ENCODE measurements at regions not wholly inside any gene's neighbourhood (a gene's known extent, or its start where the extent isn't known, plus 50 kb on each side); places are given as distances from the start of the nearest gene placed in this dataset.
"Not testable (repeated sequence)": the region's sequence is repeated elsewhere in the genome, so short reads cannot be mapped to it uniquely, and the experiment has no call there.

- DNase-seq; H3K36me3 Mint-ChIP-seq; H3K27me3 Mint-ChIP-seq; POLR2A ChIA-PET; H3K9me3 Mint-ChIP-seq; CTCF ChIA-PET; H3K4me1 Mint-ChIP-seq (ENCODE audit: low read depth); H3K4me3 Mint-ChIP-seq; intact Hi-C loops (cut with micrococcal nuclease); H3K27ac Mint-ChIP-seq: not testable (repeated sequence)
Measured at GRCh38 chr9:138217284-138217850, 339.8 kb downstream of the CACNA1B start.

DNA sequence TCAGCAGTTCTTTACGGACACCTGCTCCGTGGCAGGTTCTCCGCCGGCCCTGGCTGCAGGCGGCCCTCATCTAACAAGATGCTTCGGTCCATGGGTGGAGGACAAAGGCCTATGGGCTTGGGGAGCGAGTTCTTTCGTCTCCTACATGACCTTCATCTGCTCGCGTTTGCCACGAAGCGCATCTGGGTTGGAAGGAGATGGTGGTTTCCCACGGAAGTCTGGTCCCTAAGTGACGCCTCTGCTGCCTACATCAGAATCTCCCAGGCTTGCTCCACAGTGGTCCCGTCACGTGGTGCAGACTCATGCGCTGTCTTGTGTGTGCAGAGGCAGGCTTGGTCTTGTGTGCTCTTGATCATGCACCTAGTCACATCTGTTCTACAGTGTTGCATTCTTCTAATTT, 341.7 kb downstream of the CACNA1B start:
- DNase-seq; H3K9me3 Mint-ChIP-seq; intact Hi-C loops (cut with micrococcal nuclease); H3K27me3 Mint-ChIP-seq; H3K36me3 Mint-ChIP-seq; CTCF ChIA-PET; POLR2A ChIA-PET; H3K4me1 Mint-ChIP-seq (ENCODE audit: low read depth); H3K27ac Mint-ChIP-seq; H3K4me3 Mint-ChIP-seq: not testable (repeated sequence)

DNA sequence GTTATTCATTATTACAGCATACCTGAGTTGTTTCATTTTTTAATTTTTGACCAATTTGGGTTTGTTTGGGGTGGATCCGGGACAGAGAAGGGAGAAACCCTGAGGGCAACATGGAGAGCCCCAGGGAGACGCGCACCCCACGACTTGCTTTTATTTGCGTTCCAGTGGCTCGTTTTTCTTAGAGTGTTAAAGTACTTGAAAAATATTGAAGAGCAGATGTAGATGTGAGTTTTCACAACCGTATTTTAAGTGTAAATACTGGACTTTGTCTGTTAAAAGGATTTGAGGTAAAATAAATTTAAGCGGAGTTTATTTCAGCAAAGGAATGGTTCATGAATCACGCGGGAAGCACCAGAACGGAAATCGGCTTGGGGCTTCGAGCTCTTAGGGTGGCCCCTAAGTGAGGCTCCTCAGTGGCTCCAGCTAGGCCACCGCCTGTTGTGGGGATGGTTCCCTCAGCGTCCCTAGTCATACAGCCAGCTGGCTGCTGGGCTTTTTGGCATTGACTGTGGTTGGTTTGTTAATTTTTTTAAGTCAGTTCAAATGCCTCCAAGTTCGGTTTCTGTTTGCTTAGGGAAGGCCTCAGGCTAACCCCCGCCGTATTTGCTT, 344.0 kb downstream of the CACNA1B start:
- H3K27ac Mint-ChIP-seq; H3K4me1 Mint-ChIP-seq (ENCODE audit: low read depth); H3K4me3 Mint-ChIP-seq; POLR2A ChIA-PET; DNase-seq; CTCF ChIA-PET; intact Hi-C loops (cut with micrococcal nuclease); H3K9me3 Mint-ChIP-seq; H3K27me3 Mint-ChIP-seq; H3K36me3 Mint-ChIP-seq: not testable (repeated sequence)

GRCh38 chr9:138237099-138237498, 359.5 kb downstream of the CACNA1B start:
- intact Hi-C loops (cut with micrococcal nuclease); H3K9me3 Mint-ChIP-seq; DNase-seq; H3K27ac Mint-ChIP-seq; H3K4me3 Mint-ChIP-seq; H3K4me1 Mint-ChIP-seq (ENCODE audit: low read depth); CTCF ChIA-PET; POLR2A ChIA-PET; H3K36me3 Mint-ChIP-seq; H3K27me3 Mint-ChIP-seq: not testable (repeated sequence)

GRCh38 chr9:138282903-138283302, 405.3 kb downstream of the CACNA1B start:
- H3K4me3 Mint-ChIP-seq; H3K9me3 Mint-ChIP-seq; DNase-seq; POLR2A ChIA-PET; H3K36me3 Mint-ChIP-seq; intact Hi-C loops (cut with micrococcal nuclease); CTCF ChIA-PET; H3K4me1 Mint-ChIP-seq (ENCODE audit: low read depth); H3K27me3 Mint-ChIP-seq; H3K27ac Mint-ChIP-seq: not testable (repeated sequence)

Data from activated CD4-positive, alpha-beta memory T cell treated with anti-CD3 and anti-CD28 coated beads for 36 hours (primary cell).